ENCODE measurements at regions not wholly inside any gene's neighbourhood (a gene's known extent, or its start where the extent isn't known, plus 50 kb on each side); places are given as distances from the start of the nearest gene placed in this dataset.

DNA sequence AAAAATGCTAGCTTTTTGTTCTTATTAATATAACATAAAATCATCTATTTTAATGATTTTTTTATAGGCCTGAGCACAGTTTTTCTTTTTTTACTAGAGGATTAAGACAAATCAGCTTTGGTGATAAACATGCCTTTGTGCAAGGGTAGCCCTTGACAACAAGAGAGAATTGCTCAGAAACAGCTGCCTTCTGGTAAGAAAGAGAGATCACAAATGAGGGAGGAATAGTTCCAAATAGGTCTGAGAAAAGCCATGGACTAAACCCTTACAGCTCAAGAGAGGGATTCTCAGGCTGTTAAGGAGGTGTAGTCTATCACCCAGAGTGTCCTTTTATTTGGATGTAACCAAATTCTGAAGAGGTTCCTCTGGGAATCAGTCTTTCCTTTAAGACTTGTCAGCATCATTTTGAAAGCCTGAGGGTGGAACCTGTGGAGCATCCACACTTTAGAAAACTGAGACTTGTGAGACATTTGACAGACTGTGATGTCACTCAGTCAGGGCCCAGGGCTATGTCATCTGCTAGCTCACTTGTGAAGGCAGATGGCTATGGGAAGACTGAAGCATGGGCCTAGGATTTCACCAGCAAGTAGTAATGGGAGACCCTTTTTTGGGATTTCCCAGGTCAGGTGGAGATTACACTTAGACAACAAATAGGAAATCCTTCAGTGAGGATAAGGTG lies 102.9 kb upstream of the KCNAB1 start:
- H3K4me3 ChIP-seq (ENCODE audit: low read length) = no peak overlapping the region
- DNase-seq (ENCODE audit: low read depth) = no peak
- TF ChIP-seq, protein P1, sequence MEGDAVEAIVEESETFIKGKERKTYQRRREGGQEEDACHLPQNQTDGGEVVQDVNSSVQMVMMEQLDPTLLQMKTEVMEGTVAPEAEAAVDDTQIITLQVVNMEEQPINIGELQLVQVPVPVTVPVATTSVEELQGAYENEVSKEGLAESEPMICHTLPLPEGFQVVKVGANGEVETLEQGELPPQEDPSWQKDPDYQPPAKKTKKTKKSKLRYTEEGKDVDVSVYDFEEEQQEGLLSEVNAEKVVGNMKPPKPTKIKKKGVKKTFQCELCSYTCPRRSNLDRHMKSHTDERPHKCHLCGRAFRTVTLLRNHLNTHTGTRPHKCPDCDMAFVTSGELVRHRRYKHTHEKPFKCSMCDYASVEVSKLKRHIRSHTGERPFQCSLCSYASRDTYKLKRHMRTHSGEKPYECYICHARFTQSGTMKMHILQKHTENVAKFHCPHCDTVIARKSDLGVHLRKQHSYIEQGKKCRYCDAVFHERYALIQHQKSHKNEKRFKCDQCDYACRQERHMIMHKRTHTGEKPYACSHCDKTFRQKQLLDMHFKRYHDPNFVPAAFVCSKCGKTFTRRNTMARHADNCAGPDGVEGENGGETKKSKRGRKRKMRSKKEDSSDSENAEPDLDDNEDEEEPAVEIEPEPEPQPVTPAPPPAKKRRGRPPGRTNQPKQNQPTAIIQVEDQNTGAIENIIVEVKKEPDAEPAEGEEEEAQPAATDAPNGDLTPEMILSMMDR (IDR thresholded peaks at IDR 0.05; ENCODE audit: insufficient read depth, low read depth, low read length, missing control alignments) = no peak

DNA sequence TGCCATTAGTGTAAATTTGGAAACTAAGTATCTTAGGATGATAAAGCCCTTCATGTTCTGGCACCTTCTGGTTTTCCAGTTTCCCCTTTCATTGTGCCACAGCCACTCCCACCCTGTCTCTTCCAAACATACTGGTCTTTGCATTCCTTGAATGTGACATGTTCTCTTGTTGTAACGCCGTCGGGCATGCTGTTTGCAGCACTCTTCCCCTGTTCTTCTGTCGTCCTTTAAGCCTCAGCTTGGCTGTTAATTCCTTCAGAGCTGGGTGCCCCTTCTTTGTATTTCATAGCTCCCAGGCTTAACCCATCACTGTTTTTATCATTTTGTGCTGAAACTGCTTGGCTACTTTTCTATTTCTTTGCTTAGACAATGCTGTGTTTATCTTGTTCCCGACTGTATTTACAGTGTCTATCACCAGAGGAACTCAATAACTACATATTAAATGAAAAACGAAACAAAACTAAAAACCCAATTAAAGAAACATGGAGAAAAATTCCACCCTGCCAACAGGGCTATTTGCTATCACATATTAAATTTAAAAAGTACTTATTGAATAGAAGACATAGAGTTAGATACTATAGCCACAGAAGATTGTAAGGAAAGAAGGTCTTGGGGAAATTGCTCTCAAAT lies 95.4 kb upstream of the KCNAB1 start:
- no peak overlapping the region for H3K4me3 ChIP-seq (ENCODE audit: low read length)
- DNase-seq (ENCODE audit: low read depth) = peak; percentile 65
- TF ChIP-seq, protein P1 (IDR thresholded peaks at IDR 0.05; ENCODE audit: insufficient read depth, low read depth, low read length, missing control alignments) = no peak

DNA sequence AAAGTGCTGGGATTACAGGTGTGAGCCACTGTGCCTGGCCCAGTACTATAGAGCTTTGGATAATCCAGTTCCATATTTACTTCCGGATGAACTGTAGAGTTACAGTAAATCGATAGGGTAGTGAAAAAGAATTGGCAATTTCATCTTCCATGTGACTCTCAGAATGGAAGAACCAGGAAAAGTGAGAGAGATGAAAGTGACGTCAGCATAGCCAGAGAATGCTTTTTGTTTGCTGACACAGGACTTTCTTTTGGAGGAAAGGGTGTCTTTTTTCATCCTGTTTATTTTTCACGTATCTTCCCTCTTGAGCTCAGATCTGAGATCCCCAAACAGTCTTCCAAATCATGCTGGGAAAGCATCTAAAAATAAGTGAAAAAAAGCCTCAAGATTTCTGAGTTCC lies 91.2 kb upstream of the KCNAB1 start:
- no peak for DNase-seq (ENCODE audit: low read depth)
- TF ChIP-seq, protein P1 (IDR thresholded peaks at IDR 0.05; ENCODE audit: insufficient read depth, low read depth, low read length, missing control alignments) = no peak
- no peak overlapping the region for H3K4me3 ChIP-seq (ENCODE audit: low read length)

GRCh38 chr3:156030723-156031122 lies 89.7 kb upstream of the KCNAB1 start:
- H3K4me3 ChIP-seq (ENCODE audit: low read length) = no peak overlapping the region
- DNase-seq (ENCODE audit: low read depth) = no peak
- TF ChIP-seq, protein P1 (IDR thresholded peaks at IDR 0.05; ENCODE audit: insufficient read depth, low read depth, low read length, missing control alignments) = no peak

DNA sequence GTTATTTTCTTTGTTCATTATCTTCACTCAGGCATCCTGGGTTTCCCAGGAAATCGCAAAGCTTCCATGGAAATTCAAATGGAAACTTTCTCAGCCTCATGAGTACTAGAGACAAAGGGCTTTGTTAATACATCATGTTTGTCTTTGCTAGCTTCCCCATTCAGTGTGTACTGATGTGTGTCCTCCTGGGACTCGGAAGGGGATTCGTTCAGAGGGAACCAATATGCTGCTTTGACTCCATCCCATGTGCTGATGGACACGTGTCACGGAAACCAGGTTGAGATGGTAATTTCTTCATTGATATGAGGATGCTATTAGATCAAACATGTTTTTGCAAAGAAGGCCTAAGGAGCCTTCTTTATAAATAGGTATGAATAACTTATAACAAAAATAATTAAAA lies 87.0 kb upstream of the KCNAB1 start:
- no peak for DNase-seq (ENCODE audit: low read depth)
- H3K4me3 ChIP-seq (ENCODE audit: low read length) = no peak overlapping the region
- TF ChIP-seq, protein P1 (IDR thresholded peaks at IDR 0.05; ENCODE audit: insufficient read depth, low read depth, low read length, missing control alignments) = no peak

DNA sequence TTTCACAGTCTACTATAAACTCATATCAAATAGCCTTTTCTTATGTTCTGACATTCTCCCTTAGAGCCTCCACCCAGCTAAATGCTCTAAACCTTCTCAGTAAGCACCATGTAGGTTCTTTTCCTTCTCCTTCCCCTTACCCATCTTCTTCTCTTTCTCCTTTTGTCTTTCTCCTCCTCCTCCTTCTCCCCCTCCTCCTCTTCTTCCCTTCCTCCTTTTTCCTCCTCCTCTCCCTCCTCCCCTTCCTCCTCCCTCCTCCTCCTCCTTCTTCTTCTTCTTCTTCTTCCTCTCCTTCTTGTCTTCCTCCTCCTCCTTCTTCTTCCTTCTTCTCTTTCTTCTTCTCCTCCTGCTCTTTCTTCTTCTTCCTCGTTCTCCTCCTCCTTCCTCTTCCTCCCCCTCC lies 85.2 kb upstream of the KCNAB1 start:
- TF ChIP-seq, protein P1 (IDR thresholded peaks at IDR 0.05; ENCODE audit: insufficient read depth, low read depth, low read length, missing control alignments) = no peak
- DNase-seq (ENCODE audit: low read depth) = no peak
- no peak overlapping the region for H3K4me3 ChIP-seq (ENCODE audit: low read length)
